NCI-H1694 treated with DMSO at 0.1 percent for 48 hours (cell line): ENCODE measurements at regions not wholly inside any gene's neighbourhood (a gene's known extent, or its start where the extent isn't known, plus 50 kb on each side); places are given as distances from the start of the nearest gene placed in this dataset.

Experiments used
- DNase-seq: peaks from one replicate; lab custom pipeline; 2025; lab: John Stamatoyannopoulos, UW

GRCh38 chr2:150162241-150162942 lies 325.1 kb downstream of the RND3 start:
- DNase-seq: no peak

DNA sequence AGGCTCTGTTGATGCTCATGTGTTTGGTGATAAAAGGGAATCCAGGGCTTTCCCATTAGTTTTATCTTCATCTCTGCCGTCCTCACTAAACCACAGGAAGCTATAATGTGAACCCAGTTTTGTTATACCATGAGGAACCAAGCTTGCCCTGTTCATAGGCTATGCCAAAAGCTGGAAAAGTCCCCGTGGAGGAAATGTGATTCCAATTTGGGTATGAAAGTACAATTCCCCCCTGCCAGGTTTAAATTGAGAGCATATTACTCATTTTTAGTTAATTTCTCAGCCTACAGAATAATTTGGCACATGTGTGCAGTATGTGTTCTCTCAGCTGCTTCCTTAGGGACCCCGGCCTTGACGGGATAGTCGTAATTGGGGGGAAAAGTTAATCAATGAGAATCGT lies 327.4 kb downstream of the RND3 start:
- no peak for DNase-seq

GRCh38 chr2:150159300-150159699 lies 328.2 kb downstream of the RND3 start:
- no peak for DNase-seq

DNA sequence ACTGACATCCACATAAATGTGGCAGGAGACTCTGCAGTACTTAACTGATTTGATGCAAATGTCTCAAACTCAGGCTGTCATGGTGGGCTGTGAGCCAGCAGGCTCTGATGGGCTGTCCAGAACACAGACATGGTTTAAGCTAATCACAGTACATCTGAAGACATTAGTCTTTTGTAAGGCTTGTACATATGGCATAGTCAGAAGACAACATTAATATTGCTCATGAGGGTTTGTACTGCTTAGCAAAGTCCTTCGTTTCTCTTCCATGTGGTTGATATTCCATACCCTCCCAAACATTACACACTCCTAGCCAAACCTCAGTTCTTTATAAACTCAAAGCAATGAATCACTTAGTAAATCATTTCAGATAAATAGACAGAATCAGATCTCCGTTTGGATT lies 330.6 kb downstream of the RND3 start:
- no peak for DNase-seq

DNA sequence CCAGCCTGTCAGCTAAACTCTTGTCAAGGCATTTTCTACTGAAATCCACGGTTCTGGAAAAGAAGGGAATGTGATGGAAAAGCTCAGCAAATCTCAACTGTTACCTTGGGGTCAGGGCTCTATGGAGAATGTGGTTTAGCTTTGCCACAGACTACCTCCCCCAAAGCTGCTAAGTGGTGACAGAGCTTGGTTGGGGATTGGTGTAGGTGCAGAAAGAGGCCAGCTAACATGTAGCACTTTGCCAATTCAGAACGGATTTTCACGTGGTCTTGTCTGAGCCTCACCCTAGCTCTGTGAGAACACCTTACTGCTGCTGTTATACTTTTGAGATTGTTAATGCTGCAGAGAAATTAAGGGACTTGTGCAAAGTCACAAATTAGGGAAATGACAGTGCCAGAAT lies 331.1 kb downstream of the RND3 start:
- DNase-seq: no peak

DNA sequence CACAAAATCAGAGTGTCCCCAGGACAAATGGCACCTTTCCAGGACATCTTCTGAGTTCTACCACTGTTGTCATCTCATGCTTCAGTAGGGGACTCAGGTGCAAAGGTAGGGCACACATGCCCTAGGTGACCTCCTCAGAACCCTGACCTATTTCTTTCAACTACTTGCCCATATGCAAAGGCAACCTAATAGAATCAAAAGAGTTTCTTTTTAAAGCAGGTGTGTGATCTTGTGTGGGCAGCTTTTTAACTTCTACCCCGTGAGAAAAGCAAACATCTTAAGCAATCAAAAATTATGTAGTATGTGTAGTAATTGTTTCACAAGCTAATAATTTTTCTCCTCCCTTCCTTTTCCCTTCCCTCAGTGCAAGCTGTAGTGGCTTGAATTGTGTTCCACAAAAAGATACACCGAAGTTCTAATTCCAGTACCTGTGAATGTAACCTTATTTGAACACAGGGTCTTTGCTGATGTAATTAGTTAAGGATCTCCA lies 333.1 kb downstream of the RND3 start:
- DNase-seq: no peak

DNA sequence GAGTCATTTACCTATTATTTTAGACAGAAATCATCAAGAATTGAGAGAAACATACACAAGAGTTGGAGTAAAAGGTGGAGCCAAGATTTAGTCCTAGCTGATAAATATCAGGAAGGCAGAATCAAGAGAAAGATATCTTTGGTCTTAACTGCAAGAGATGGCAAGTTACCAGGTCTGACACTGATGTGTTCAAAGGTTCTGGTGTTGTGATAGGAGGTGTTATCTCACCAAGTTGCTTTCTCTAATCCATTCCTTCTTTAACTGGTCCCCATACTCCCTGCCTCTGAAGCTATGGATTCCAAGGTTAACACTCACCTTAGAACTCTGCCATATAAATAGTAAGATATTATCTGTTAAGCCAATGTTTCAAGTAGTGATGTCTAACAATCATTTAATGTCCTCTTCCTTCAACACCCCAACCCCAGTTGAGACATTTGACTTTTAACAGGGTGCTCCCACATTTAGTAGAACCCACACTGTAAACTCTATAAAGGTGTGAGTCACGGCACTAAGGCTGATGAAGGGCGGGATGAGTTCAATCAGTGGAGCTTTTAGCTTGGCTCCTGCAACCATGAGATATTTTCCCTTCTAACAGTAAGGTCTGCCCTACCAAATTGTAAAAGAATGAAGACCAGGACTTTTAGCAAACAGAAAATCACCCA lies 333.7 kb downstream of the RND3 start:
- no peak for DNase-seq

- DNase-seq: no peak
Observed at GRCh38 chr2:150152230-150152629, 335.2 kb downstream of the RND3 start.

DNA sequence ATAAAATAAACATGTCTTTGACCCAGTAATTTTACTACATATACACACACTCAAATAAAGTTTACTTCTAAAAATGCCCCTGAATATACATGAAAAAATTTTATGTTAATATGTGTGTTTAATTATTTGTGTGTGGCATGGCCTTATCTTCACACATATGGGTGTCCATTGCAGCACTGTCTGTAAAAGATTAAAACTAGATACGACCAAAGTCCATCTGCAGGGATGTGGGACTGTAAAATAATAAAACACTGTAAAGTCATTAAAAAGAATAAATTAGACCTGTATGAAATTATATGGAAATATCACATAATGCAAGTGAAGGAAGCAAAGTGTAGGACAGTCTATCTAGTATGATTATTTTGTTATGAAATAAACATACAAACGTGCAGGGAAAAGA lies 337.3 kb downstream of the RND3 start:
- DNase-seq: no peak

DNA sequence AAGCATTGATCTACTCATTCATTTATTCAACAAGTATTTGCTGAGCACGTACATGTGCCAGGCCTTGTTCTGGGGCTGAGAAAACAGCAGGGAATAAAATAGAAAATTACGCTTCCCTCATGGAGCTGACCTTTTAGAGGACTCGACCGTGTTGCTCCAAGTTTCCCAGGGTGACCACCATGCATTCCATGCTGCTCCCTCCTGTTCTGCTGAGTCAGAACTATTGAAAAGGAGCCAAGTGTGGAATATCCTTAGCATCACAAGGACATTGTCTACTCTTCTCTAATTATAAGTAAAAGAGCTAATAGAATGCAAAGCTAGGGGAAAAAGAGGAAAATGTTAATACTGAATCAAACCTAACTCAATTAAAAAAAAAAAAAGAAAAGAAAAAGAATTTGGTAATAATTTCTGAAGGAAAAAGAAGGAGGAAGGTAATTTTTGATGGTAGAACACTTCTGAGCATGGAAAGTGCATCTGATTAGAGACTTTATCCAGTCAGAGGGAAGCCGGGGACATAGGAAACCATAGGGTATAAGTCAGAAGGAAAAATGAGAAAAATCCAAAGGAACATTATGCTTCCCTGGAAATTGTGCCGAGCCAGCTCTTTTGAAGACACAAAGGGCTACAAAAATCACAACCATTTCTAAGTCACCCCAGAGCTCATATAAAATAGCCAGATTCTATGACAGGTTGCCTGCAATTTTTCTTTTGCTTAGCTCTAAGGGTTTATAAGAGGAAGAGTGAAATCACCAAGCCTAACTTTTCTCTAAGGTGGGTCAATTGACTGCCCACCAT lies 339.4 kb downstream of the RND3 start:
- DNase-seq: no peak

GRCh38 chr2:150146879-150147278 lies 340.6 kb downstream of the RND3 start:
- no peak for DNase-seq

DNA sequence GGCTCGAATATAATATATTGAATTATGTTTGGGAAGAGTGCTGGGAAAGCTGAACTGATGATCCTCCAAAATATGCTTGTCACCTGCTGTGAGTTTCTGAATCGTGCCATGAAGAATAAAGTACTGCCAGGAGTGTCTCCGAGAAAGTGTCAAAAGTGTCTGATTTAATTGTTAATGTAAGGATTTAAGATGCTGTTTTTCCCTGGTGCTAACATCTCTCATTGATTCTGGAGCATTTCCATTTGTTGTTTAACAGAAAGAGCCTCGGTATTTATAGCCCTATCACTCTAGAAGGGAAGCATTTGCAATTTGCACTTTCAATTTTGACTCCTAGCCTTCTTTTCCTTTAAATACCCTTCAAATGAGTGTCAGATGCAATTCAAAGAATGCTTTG lies 342.2 kb downstream of the RND3 start:
- no peak for DNase-seq

DNA sequence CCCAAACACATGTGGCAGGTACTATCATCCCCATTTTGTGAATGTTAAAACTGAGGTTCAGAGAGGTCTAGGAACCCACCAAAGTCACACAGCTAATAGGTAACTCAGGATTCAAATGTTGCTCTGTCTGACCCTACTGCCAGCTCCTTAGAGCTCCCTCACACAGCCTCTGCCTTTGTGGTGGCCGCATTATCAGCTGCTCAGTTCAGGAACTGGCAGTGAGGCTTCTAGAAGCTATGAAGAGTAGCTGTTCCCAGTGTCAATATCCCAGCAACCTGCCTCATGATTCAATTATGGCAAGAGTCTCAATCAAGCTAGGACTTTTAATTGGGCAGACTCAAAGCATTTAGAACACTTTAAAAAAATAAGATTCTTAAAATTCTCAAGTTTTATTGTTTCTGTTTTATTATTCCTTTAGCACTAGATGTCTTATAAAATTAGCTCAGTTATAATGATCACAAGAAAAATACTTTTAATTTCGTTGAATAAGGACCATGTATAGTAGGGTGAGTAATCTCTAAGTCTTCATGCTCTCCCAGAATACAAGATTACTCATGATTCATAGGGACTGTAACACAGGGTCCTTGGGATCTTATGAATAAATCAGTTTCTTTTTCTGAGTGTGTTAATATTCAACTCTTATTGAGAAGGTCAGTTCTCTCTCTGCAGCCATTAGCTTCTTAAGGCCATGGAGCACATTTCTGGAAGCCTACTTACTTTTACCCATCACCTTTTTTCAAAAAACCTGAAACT lies 342.7 kb downstream of the RND3 start:
- DNase-seq: no peak

DNA sequence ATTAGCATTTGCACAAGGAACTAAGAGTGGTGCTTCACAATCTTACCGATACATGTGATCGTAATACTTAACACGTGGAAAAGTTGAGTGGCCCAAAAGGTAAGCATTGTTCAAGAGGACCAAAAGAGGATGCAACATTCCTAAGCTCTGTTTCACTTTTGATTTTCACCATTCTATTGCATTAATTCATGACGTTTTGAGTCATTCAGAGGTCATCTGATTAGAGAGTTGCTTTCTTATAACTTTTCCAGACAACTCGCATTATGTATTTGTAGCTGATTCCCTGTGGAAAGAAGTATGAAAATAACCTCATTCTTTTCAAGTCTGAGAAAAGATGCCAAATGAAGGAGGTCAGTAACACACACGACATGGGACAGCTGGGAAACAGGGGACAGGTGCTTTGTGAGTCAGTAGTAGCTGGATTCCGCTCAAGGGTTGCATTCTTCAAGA lies 344.4 kb downstream of the RND3 start:
- DNase-seq: no peak

DNA sequence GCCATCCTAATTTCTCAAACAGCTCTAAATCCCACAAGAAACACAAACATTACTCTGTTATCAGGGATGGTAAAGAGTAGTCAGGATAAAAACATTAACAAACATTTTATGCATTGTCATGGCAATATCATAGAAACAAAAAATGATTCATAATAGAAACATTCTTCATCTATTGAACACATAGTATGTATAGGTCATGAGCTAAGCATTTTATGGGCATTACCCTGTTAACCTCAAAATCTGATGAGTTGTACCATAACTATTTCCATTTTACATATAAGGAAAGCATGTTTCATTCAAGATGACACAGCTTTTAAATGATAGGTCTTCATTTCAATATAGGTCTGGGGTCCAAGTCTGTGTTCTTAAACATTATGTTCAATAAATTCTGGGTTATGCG lies 344.9 kb downstream of the RND3 start:
- no peak for DNase-seq

GRCh38 chr2:150141226-150142001 lies 346.1 kb downstream of the RND3 start:
- no peak for DNase-seq

DNA sequence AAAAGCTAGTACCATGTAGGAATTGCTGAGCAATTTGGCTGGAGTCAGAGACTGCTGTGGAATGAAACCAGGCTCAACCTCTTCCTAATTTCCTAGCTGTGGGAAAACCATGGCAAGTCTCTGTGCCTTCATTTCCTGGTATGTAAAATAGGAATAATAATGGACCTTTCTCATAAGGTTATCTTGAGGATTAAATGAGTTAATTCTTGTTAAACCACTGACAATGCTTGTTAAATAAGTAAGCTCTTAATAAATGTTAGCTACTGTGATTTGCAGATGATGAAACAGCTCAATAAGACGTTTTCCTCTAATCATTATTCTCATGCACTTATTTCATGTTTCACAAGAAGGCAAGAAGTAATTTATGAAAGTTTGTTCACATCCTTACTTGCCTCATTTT lies 346.7 kb downstream of the RND3 start:
- DNase-seq: no peak

DNA sequence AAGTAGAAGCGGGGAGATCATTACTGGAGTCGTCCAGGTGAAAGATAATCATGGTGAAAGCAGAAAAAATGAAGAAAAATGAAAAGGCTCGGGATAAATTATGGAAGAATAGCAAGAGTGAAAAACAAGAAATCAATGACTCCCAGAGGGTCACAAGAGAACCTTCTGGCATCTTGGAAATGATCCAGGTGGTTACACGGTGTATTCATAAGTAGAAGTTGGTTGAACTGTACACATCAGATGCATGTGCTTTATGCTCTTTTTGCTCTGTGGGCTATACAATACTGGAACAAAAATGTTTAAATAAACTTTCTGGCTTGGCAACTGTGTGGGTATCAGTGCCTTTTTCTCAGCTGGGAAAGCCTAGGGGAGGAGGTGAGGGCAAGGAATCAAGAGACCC lies 348.9 kb downstream of the RND3 start:
- DNase-seq: no peak

GRCh38 chr2:150137338-150138069 lies 350.0 kb downstream of the RND3 start:
- DNase-seq: no peak

DNA sequence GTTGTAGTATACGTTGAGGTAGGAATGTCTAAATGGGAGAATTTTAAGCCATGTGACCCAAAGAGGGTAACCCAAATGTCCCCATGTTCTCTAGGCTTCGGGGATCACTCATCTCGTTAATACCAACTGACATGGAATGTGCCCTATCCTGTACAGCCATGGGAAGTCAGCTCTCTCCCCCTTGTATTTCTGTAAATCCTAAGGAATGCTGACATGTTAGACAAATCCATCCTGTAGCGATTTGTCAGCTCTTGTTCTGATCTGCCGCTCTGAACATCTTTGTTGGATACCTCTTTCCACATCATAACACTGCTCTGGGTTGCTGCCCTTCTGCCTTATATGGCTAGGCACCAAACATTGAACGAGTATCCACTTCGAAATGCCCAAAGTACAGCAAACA lies 350.6 kb downstream of the RND3 start:
- DNase-seq: no peak

- DNase-seq: no peak
Observed at GRCh38 chr2:150136401-150136800, 351.1 kb downstream of the RND3 start.
